HepG2 (cell line): ENCODE measurements at regions not wholly inside any gene's neighbourhood (a gene's known extent, or its start where the extent isn't known, plus 50 kb on each side); places are given as distances from the start of the nearest gene placed in this dataset.

Experiments
- AKNA ChIP-seq: sonication (generic); formaldehyde crosslinking; IDR thresholded peaks from 2 replicates; pipeline ENCODE4 v1.4.0; 2020; ENCODE audit warnings: missing genetic modification reagents, borderline replicate concordance
- HBP1 ChIP-seq: IDR thresholded peaks from 2 replicates; pipeline ENCODE4 v1.6.1; 2016; ENCODE audit warnings: low read depth, control low read depth
- PLSCR1 ChIP-seq: sonication (generic); formaldehyde crosslinking; IDR thresholded peaks from 2 replicates; pipeline ENCODE4 v1.5.0; 2020; ENCODE audit warnings: missing genetic modification reagents, mild to moderate bottlenecking, borderline replicate concordance
- TFAP4 ChIP-seq: sonication (generic); IDR thresholded peaks from 2 replicates; pipeline ENCODE4 v1.6.1; 2016; ENCODE audit warnings: low read depth, borderline replicate concordance
- ZBTB14 ChIP-seq: sonication (generic); formaldehyde crosslinking; IDR thresholded peaks from 2 replicates; pipeline ENCODE4 v1.4.0; 2020; ENCODE audit warnings: missing genetic modification reagents
- ZNF17 ChIP-seq: sonication (generic); formaldehyde crosslinking; IDR thresholded peaks from 2 replicates; pipeline ENCODE4 v1.5.0; 2020; ENCODE audit warnings: mild to moderate bottlenecking, missing genetic modification reagents
- ZNF710 ChIP-seq: sonication (generic); formaldehyde crosslinking; IDR thresholded peaks from 2 replicates; pipeline ENCODE4 v1.5.0; 2020; ENCODE audit warnings: mild to moderate bottlenecking, missing genetic modification reagents, borderline replicate concordance
- ZNF781 ChIP-seq: sonication (generic); formaldehyde crosslinking; IDR thresholded peaks from 2 replicates; pipeline ENCODE4 v1.5.1; 2020; ENCODE audit warnings: borderline replicate concordance, mild to moderate bottlenecking, missing genetic modification reagents; ENCODE audit errors: not compliant biosample characterization

- no peak for TF ChIP-seq ZNF710 (CRISPR knock-in tag)
- no peak for TF ChIP-seq ZBTB14 (CRISPR knock-in tag)
- no peak for TF ChIP-seq PLSCR1 (CRISPR knock-in tag)
- TF ChIP-seq ZNF781 (CRISPR knock-in tag) = no peak
- TF ChIP-seq AKNA (CRISPR knock-in tag) = no peak
- no peak for TF ChIP-seq ZNF17
- no peak for TF ChIP-seq TFAP4
- TF ChIP-seq HBP1 (CRISPR knock-in tag) = no peak
Observed at GRCh38 chr18:73528066-73528465, 619.6 kb downstream of the FBXO15 start (continued).
